GM20000 (cell line): ENCODE measurements at regions not wholly inside any gene's neighbourhood (a gene's known extent, or its start where the extent isn't known, plus 50 kb on each side); places are given as distances from the start of the nearest gene placed in this dataset.

Experiments used
- DNase-seq: peaks from one replicate; pipeline ENCODE4 v3.0.0; 2012; ENCODE audit warnings: low spot score
- CTCF ChIP-seq: IDR thresholded peaks from 2 replicates; pipeline ENCODE4 v1.5.1; 2012; ENCODE audit warnings: mild to moderate bottlenecking, control low read depth; ENCODE audit errors: extremely low read depth, missing control alignments

- DNase-seq: no peak
- no peak for TF ChIP-seq CTCF
Measured at GRCh38 chr11:119952441-119952840, 185.5 kb downstream of the TRIM29 start.

- TF ChIP-seq CTCF: no peak
- DNase-seq: no peak
Measured at GRCh38 chr11:119943298-119943655, 194.6 kb downstream of the TRIM29 start.

- no peak for TF ChIP-seq CTCF
- no peak for DNase-seq
Measured at GRCh38 chr11:119942583-119943297, 195.2 kb downstream of the TRIM29 start.

GRCh38 chr11:119941636-119942411, 196.1 kb downstream of the TRIM29 start:
- no peak for TF ChIP-seq CTCF
- DNase-seq: no peak

- no peak for TF ChIP-seq CTCF
- no peak for DNase-seq
Measured at GRCh38 chr11:119941171-119941570, 196.7 kb downstream of the TRIM29 start.

- no peak for TF ChIP-seq CTCF
Measured at GRCh38 chr11:119940401-119940976, 197.4 kb downstream of the TRIM29 start.

GRCh38 chr11:119937412-119937811, 200.5 kb downstream of the TRIM29 start:
- TF ChIP-seq CTCF: no peak

More at GRCh38 chr11:119940401-119940976, 197.4 kb downstream of the TRIM29 start:
- DNase-seq: no peak

More at GRCh38 chr11:119937412-119937811, 200.5 kb downstream of the TRIM29 start:
- no peak for DNase-seq
